Midbrain (tissue), 1 donor: ENCODE measurements at regions not wholly inside any gene's neighbourhood (a gene's known extent, or its start where the extent isn't known, plus 50 kb on each side); places are given as distances from the start of the nearest gene placed in this dataset.
"Not testable (repeated sequence)": the region's sequence is repeated elsewhere in the genome, so short reads cannot be mapped to it uniquely, and the experiment has no call there.

Source experiments
- DNase-seq: peaks from one replicate; lab custom pipeline; 2025; lab: John Stamatoyannopoulos, UW

DNA sequence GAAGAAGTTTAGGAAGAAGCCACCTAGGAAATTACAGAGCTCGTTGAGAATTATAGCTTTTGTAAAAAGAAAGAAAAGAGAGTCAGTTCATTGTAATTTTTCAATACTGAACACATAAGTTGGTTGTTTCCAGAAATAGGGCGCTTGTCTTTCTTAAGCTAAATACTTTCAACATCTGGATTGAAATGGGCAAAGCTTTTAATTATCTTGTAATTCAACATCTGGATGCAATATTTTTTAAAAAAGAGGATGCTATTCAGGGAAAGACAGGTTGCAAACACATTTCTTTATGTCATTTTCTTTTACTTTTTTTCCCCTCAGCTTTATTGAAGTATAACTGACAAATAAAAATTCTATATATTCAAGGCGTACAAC, 100.7 kb upstream of the TRPC7 start:
- DNase-seq, result no peak

DNA sequence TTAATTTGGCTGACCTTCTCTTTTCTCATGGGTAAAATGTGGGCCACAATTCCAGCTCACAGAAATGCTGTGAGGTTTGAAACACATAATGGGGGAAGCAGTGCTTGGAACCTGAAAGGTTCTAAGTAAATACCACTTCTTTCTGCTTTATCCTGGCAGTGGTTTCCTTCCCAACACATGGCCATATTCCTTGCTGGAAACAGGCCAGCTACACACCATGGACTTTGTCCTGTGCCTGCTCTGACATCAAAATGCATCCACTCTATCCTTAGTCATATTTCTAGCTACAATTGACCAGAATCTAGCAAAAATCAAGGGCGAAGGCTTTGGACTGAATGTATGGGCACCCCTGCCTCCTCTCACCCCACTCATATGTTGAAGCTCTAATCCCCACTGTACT, 93.1 kb upstream of the TRPC7 start:
- no peak for DNase-seq

- peak; percentile 19 for DNase-seq
Observed at GRCh38 chr5:136457390-136458013, 92.2 kb upstream of the TRPC7 start.

- DNase-seq, result no peak
Observed at GRCh38 chr5:136455409-136455808, 90.1 kb upstream of the TRPC7 start.

DNA sequence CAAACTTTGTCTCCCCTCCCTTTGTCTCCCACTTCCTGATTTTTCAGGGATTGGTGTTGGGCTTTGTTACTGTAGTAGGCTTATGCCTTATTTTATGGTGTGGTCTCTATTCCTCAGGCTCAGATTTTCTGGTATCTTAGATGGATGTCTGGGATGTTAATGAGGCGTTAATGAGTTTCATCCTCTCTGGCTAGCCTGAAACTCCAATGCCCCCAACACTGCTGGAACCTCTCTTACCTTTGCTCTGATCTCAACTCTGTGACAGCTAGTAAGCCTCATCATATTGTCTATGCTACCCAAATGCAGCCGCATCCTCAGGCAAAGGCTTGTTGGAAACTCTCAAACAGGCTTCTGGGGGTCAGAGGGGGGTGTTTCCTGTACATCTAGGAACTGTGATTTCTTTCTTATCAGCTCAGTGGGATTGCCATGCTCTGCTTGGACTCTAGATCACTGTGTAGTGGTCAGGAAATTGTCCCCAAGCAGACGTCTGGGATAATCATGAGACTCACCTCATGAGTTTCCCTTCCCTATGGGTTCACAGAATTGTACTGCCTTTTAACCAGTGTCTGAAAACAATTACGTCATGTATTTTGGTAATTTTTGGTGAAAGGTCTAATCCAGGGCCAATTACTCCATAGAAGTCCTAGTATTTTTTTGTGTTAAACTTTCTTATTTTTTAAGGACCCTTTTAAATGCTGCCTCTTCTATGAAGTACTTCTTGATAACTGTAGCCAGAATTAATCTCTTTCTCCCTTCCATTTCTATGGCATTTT, 88.8 kb upstream of the TRPC7 start:
- no peak for DNase-seq

- no peak for DNase-seq
Observed at GRCh38 chr5:136453199-136453598, 87.9 kb upstream of the TRPC7 start.

- DNase-seq, result not testable (repeated sequence)
Observed at GRCh38 chr5:136447576-136447975, 82.2 kb upstream of the TRPC7 start.

DNA sequence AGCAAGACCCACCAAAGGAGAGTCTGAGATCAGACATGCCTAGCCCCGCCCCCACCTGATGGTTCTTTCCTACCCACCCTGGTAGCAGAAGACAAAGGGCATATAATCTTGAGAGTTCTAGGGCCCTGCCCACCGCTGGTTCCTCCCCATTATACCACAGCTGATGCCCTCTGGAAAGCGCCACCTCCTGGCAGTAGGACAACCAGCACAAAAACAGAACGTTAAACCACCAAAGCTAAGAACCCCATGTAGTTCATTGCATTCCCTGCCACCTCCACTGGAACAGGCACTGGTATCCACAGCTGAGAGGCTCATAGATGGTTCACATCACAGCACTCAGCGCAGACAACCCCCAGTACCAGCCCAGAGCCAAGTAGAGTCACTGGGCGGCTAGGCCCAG, 81.2 kb upstream of the TRPC7 start:
- no peak for DNase-seq

DNA sequence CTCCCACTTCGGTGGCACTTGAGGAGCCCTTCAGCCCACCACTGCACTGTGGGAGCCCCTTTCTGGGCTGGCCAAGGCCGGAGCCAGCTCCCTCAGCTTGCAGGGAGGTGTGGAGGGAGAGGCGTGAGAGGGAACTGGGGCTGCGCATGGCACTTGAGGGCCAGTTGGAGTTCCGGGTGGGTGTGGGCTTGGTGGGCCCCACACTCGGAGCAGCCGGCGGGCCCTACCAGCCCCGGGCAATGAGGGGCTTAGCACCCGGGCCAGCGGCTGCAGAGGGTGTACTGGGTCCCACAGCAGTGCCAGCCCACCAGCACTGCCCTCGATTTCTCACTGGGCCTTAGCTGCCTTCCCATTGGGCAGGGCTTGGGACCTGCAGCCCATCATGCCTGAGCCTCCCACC, 78.8 kb upstream of the TRPC7 start:
- not testable (repeated sequence) for DNase-seq

- DNase-seq, result no peak
Observed at GRCh38 chr5:136439367-136439766, 74.0 kb upstream of the TRPC7 start.

- DNase-seq, result no peak
Observed at GRCh38 chr5:136435946-136436543, 70.7 kb upstream of the TRPC7 start.

DNA sequence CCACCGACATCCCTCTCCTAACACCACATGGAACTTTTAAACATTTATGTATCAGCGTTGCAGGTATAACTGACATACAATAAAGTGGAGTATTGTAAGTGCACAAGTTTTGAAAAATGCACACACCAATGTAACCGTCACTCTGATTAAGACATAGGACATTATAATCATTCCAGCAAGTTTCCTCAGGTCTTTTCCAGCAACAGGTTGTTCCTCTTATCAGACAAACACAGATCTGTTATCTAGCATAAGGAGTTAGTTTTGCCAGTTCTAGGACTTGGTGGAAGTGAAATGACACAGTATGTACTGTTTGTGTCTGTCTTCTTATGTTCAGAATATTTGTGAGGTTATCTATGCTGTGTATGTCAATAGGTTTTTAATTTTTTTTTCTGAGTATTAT, 69.5 kb upstream of the TRPC7 start:
- DNase-seq, result no peak

GRCh38 chr5:136432705-136433104, 67.4 kb upstream of the TRPC7 start:
- no peak for DNase-seq

GRCh38 chr5:136430081-136430480, 64.7 kb upstream of the TRPC7 start:
- no peak for DNase-seq

- no peak for DNase-seq
Observed at GRCh38 chr5:136427426-136427825, 62.1 kb upstream of the TRPC7 start.

DNA sequence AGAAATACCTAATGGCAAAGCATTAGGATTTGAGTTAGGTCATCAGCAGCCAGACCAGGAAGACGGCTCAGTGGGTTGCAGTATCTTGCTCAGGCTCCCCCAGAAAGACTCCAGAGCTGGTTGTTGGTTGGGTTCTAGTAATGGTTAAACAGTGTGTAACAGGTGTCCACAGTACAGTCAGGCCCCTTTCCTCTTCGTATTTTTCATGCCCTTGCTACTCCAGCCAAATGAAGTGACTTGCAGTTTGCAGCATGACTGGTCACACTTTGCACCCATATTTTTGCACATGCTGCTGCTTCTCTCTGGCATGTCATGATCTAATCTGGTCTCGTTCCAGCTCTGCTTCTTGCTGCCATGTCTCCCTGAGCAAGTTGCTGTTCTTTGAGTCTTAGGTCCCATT, 60.6 kb upstream of the TRPC7 start:
- no peak for DNase-seq

GRCh38 chr5:136424835-136425584, 59.7 kb upstream of the TRPC7 start:
- DNase-seq, result peak; percentile 74

GRCh38 chr5:136423944-136424606, 58.7 kb upstream of the TRPC7 start:
- no peak for DNase-seq

- DNase-seq, result no peak
Observed at GRCh38 chr5:136420168-136420898, 55.0 kb upstream of the TRPC7 start.

DNA sequence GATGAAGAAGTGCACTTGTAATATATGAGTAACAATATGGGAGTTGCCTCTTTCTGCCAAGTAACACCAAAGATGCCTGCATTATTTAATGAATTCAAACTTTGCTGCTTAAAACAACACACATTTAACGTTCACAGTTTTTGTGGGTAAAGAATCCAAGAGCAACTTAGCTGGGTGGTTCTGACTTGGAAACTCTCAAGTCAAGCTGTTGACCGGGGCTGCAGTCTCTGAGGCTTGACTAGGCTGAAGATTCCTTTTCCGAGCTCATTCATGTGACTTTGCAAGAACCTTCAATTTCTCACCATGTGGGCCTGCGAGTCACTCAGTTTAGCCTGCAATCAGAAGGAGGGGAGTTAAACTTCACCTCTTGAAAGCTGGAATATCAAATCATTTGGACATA, 53.0 kb upstream of the TRPC7 start:
- DNase-seq, result no peak
